ENCODE measurements at regions not wholly inside any gene's neighbourhood (a gene's known extent, or its start where the extent isn't known, plus 50 kb on each side); places are given as distances from the start of the nearest gene placed in this dataset.

GRCh38 chr10:65375528-65375927 is 1550.3 kb upstream of the LRRTM3 start:
- TF ChIP-seq CTCF (IDR thresholded peaks at IDR 0.05) = no peak
- no peak for TF ChIP-seq EP300 (IDR thresholded peaks at IDR 0.05)
- no peak for TF ChIP-seq POLR2A (IDR thresholded peaks at IDR 0.05)
- TF ChIP-seq POLR2AphosphoS5 (IDR thresholded peaks at IDR 0.05) = no peak
